ENCODE measurements at regions not wholly inside any gene's neighbourhood (a gene's known extent, or its start where the extent isn't known, plus 50 kb on each side); places are given as distances from the start of the nearest gene placed in this dataset.
"Not testable (repeated sequence)": the region's sequence is repeated elsewhere in the genome, so short reads cannot be mapped to it uniquely, and the experiment has no call there.

GRCh38 chr3:106071306-106071705, 202.5 kb upstream of the CBLB start:
- DNase-seq (ENCODE audit: low spot score) = no peak
- Histone ChIP-seq H3K27me3 (ENCODE audit: control insufficient read depth in 4 of 4, insufficient read depth in 4 of 4, low read length in 3 of 4) (no peaks in the 10 kb centered on the region), H3K36me3 (ENCODE audit: control insufficient read depth in 4 of 4, insufficient read depth in 3 of 4, low read depth in 1 of 4, low read length in 3 of 4) (no peaks in the 10 kb centered on the region), H3K27ac (ENCODE audit: low read depth in 1 of 2, low read length in 2 of 2) (no peak overlapping the region), H3K4me3 (ENCODE audit: low read depth in 1 of 3, low read length in 3 of 3) (no peak overlapping the region), H3K9me3 (ENCODE audit: control insufficient read depth in 4 of 4, low read length in 3 of 4) (no peaks in the 10 kb centered on the region), H3K4me1 (ENCODE audit: control insufficient read depth in 4 of 4, insufficient read depth in 4 of 4, low read length in 3 of 4) (no peaks in the 10 kb centered on the region), H3K9ac (ENCODE audit: low read depth in 1 of 2, low read length in 2 of 2) (no peak overlapping the region)
- 89% methylated on average over 4 of the region's 4 CpGs for WGBS
- TF ChIP-seq EGR1 (IDR thresholded peaks at IDR 0.05; ENCODE audit: low read depth in 2 of 2) = no peak
- TF ChIP-seq ZBTB33 (IDR thresholded peaks at IDR 0.05) = no peak
- TF ChIP-seq RXRA (IDR thresholded peaks at IDR 0.05) = no peak
- TF ChIP-seq NR2F2 (IDR thresholded peaks at IDR 0.05) = no peak
- no peak for TF ChIP-seq YY1 (IDR thresholded peaks at IDR 0.05)

DNA sequence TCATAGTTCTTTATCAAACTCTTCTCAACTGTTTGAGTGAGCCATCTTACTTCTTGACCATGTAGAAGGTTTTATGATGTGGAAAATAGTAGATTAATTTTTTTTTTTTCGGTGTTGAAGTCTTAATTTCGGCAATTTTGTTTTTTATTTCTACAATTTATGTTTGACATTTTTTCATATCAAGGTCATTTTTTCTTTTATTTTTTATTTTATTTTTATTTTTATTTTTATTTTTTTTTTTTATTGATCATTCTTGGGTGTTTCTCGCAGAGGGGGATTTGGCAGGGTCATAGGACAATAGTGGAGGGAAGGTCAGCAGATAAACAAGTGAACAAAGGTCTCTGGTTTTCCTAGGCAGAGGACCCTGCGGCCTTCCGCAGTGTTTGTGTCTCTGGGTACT, 203.8 kb upstream of the CBLB start:
- H3K9ac ChIP-seq (ENCODE audit: low read depth in 1 of 2, low read length in 2 of 2); H3K27me3 ChIP-seq (ENCODE audit: control insufficient read depth in 4 of 4, insufficient read depth in 4 of 4, low read length in 3 of 4); H3K4me3 ChIP-seq (ENCODE audit: low read depth in 1 of 3, low read length in 3 of 3); H3K36me3 ChIP-seq (ENCODE audit: control insufficient read depth in 4 of 4, insufficient read depth in 3 of 4, low read depth in 1 of 4, low read length in 3 of 4); DNase-seq (ENCODE audit: low spot score); H3K9me3 ChIP-seq (ENCODE audit: control insufficient read depth in 4 of 4, low read length in 3 of 4); H3K4me1 ChIP-seq (ENCODE audit: control insufficient read depth in 4 of 4, insufficient read depth in 4 of 4, low read length in 3 of 4); H3K27ac ChIP-seq (ENCODE audit: low read depth in 1 of 2, low read length in 2 of 2): not testable (repeated sequence)
- 84% methylated on average over 3 of the region's 5 CpGs for WGBS

DNA sequence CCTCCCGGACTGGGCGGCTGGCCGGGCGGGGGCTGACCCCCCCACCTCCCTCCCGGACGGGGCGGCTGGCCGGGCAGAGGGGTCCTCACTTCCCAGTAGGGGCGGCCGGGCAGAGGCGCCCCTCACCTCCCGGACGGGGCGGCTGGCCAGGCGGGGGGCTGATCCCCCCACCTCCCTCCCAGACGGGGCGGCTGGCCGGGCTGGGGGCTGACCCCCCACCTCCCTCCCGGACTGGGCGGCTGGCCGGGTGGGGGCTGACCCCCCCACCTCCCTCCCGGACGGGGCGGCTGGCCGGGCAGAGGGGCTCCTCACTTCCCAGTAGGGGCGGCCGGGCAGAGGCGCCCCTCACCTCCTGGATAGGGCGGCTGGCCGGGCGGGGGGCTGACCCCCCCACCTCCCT, 205.0 kb upstream of the CBLB start:
- H3K4me1 ChIP-seq (ENCODE audit: control insufficient read depth in 4 of 4, insufficient read depth in 4 of 4, low read length in 3 of 4); H3K36me3 ChIP-seq (ENCODE audit: control insufficient read depth in 4 of 4, insufficient read depth in 3 of 4, low read depth in 1 of 4, low read length in 3 of 4); H3K27me3 ChIP-seq (ENCODE audit: control insufficient read depth in 4 of 4, insufficient read depth in 4 of 4, low read length in 3 of 4); H3K4me3 ChIP-seq (ENCODE audit: low read depth in 1 of 3, low read length in 3 of 3); H3K9ac ChIP-seq (ENCODE audit: low read depth in 1 of 2, low read length in 2 of 2); H3K27ac ChIP-seq (ENCODE audit: low read depth in 1 of 2, low read length in 2 of 2); H3K9me3 ChIP-seq (ENCODE audit: control insufficient read depth in 4 of 4, low read length in 3 of 4); DNase-seq (ENCODE audit: low spot score): not testable (repeated sequence)
- WGBS = 95% methylated on average over 23 of the region's 31 CpGs

- not testable (repeated sequence) for DNase-seq (ENCODE audit: low spot score); H3K9me3 ChIP-seq (ENCODE audit: control insufficient read depth in 4 of 4, low read length in 3 of 4); H3K27me3 ChIP-seq (ENCODE audit: control insufficient read depth in 4 of 4, insufficient read depth in 4 of 4, low read length in 3 of 4); H3K27ac ChIP-seq (ENCODE audit: low read depth in 1 of 2, low read length in 2 of 2); H3K4me1 ChIP-seq (ENCODE audit: control insufficient read depth in 4 of 4, insufficient read depth in 4 of 4, low read length in 3 of 4); H3K4me3 ChIP-seq (ENCODE audit: low read depth in 1 of 3, low read length in 3 of 3); H3K36me3 ChIP-seq (ENCODE audit: control insufficient read depth in 4 of 4, insufficient read depth in 3 of 4, low read depth in 1 of 4, low read length in 3 of 4); H3K9ac ChIP-seq (ENCODE audit: low read depth in 1 of 2, low read length in 2 of 2)
- WGBS = 91% methylated on average over 2 of the region's 5 CpGs
These were observed 206.9 kb upstream of the CBLB start for GRCh38 chr3:106075731-106076130.

DNA sequence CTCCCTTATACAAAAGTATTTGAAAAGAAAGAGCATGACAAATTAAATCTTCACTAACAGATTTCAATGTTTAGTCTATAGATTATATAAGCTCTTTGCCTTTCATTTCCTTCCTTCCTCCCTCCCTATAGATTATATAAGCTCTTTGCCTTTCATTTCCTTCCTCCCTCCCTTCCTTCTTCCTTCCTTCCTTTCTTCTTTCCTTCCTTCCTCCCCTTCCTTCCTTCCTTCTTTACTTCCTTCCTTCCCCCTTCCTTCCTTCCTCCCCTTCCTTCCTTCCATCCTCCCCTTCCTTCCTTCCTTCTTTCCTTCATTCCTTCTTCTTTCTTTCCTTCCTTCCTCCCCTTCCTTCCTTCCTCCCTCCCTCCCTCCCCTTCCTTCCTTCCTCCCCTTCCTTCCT, 209.8 kb upstream of the CBLB start:
- H3K9ac ChIP-seq (ENCODE audit: low read depth in 1 of 2, low read length in 2 of 2) = no peak overlapping the region
- no peaks in the 10 kb centered on the region for H3K9me3 ChIP-seq (ENCODE audit: control insufficient read depth in 4 of 4, low read length in 3 of 4)
- peaks cover 0 to 13% (median 4%) of the 10 kb centered on the region in 4 donors for H3K4me1 ChIP-seq (ENCODE audit: control insufficient read depth in 4 of 4, insufficient read depth in 4 of 4, low read length in 3 of 4)
- H3K4me3 ChIP-seq (ENCODE audit: low read depth in 1 of 3, low read length in 3 of 3) = no peak overlapping the region
- no peaks in the 10 kb centered on the region for H3K36me3 ChIP-seq (ENCODE audit: control insufficient read depth in 4 of 4, insufficient read depth in 3 of 4, low read depth in 1 of 4, low read length in 3 of 4)
- no peak overlapping the region for H3K27ac ChIP-seq (ENCODE audit: low read depth in 1 of 2, low read length in 2 of 2)
- H3K27me3 ChIP-seq (ENCODE audit: control insufficient read depth in 4 of 4, insufficient read depth in 4 of 4, low read length in 3 of 4) = no peaks in the 10 kb centered on the region
- DNase-seq (ENCODE audit: low spot score) = no peak
- TF ChIP-seq HNF4A (conservative IDR thresholded peaks at IDR 0.05) (no peak), ZBTB33 (IDR thresholded peaks at IDR 0.05) (no peak), FOXA1 (IDR thresholded peaks at IDR 0.05) (no peak), GABPA (IDR thresholded peaks at IDR 0.05 in 1 of 2, conservative IDR thresholded peaks at IDR 0.05 in 1 of 2) (no peak), MAX (IDR thresholded peaks at IDR 0.05) (no peak), HNF4G (IDR thresholded peaks at IDR 0.05) (no peak), ATF3 (IDR thresholded peaks at IDR 0.05) (no peak)
- TF ChIP-seq, protein P1, sequence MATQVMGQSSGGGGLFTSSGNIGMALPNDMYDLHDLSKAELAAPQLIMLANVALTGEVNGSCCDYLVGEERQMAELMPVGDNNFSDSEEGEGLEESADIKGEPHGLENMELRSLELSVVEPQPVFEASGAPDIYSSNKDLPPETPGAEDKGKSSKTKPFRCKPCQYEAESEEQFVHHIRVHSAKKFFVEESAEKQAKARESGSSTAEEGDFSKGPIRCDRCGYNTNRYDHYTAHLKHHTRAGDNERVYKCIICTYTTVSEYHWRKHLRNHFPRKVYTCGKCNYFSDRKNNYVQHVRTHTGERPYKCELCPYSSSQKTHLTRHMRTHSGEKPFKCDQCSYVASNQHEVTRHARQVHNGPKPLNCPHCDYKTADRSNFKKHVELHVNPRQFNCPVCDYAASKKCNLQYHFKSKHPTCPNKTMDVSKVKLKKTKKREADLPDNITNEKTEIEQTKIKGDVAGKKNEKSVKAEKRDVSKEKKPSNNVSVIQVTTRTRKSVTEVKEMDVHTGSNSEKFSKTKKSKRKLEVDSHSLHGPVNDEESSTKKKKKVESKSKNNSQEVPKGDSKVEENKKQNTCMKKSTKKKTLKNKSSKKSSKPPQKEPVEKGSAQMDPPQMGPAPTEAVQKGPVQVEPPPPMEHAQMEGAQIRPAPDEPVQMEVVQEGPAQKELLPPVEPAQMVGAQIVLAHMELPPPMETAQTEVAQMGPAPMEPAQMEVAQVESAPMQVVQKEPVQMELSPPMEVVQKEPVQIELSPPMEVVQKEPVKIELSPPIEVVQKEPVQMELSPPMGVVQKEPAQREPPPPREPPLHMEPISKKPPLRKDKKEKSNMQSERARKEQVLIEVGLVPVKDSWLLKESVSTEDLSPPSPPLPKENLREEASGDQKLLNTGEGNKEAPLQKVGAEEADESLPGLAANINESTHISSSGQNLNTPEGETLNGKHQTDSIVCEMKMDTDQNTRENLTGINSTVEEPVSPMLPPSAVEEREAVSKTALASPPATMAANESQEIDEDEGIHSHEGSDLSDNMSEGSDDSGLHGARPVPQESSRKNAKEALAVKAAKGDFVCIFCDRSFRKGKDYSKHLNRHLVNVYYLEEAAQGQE (IDR thresholded peaks at IDR 0.05) = no peak

Measured in liver (tissue), 7 donors.